ENCODE measurements at regions not wholly inside any gene's neighbourhood (a gene's known extent, or its start where the extent isn't known, plus 50 kb on each side); places are given as distances from the start of the nearest gene placed in this dataset.

DNA sequence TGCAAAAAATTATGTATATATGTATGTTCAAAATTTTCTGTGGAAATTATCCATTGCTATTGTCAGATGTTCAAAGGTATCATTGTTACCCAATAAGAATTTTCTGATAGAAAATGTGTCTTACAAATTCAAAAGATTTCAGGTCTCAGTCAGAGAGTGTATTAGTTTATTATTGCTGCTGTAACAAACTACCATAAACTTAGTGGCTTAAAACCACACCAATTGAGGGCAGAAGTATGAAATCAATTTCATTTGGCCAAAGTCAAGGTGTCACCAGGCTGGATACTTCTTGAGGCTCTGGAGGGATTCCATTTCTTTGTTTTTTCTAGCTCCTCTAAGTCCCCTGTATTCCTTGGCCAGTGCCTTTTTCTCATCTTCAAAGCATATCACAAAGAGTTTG is 914.4 kb upstream of the ROBO1 start:
- TF ChIP-seq, protein P1, sequence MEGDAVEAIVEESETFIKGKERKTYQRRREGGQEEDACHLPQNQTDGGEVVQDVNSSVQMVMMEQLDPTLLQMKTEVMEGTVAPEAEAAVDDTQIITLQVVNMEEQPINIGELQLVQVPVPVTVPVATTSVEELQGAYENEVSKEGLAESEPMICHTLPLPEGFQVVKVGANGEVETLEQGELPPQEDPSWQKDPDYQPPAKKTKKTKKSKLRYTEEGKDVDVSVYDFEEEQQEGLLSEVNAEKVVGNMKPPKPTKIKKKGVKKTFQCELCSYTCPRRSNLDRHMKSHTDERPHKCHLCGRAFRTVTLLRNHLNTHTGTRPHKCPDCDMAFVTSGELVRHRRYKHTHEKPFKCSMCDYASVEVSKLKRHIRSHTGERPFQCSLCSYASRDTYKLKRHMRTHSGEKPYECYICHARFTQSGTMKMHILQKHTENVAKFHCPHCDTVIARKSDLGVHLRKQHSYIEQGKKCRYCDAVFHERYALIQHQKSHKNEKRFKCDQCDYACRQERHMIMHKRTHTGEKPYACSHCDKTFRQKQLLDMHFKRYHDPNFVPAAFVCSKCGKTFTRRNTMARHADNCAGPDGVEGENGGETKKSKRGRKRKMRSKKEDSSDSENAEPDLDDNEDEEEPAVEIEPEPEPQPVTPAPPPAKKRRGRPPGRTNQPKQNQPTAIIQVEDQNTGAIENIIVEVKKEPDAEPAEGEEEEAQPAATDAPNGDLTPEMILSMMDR (IDR thresholded peaks at IDR 0.05): no peak
- TF ChIP-seq POLR2A (IDR thresholded peaks at IDR 0.05): no peak
- TF ChIP-seq POLR2AphosphoS5 (IDR thresholded peaks at IDR 0.05): no peak

Measured in gastroesophageal sphincter (tissue), 3 donors.